Keratinocyte (primary cell): ENCODE measurements at regions not wholly inside any gene's neighbourhood (a gene's known extent, or its start where the extent isn't known, plus 50 kb on each side); places are given as distances from the start of the nearest gene placed in this dataset.

Experiments used
- DNase-seq: peaks from one replicate; pipeline ENCODE4 v3.0.0-alpha.2; 2011; ENCODE audit warnings: low read depth, missing footprints, low spot score
- FAIRE-seq: peaks from 2 replicates; lab custom pipeline; 2011; peaks lifted over from hg19 to GRCh38; lab: Jason Lieb, UNC
- H2AFZ ChIP-seq: 2 replicates; pipeline ENCODE4 v1.6.0; 2012; ENCODE audit warnings: low read length, control low read depth, inconsistent platforms; ENCODE audit not compliant: control insufficient read depth
- H3K27ac ChIP-seq: 2 replicates; pipeline ENCODE4 v1.5.1; 2011; ENCODE audit warnings: low read length; ENCODE audit not compliant: control insufficient read depth, insufficient read depth
- H3K27me3 ChIP-seq: 3 replicates; pipeline ENCODE4 v1.6.0; 2011; ENCODE audit warnings: low read length; ENCODE audit not compliant: control insufficient read depth, insufficient read depth; ENCODE audit errors: extremely low read depth
- H3K36me3 ChIP-seq, 2 experiments: 2 replicates in 1 of 2; 3 replicates in 1 of 2; pipeline ENCODE4 v1.5.1; 2011; ENCODE audit warnings: low read length in 2 of 2, mild to moderate bottlenecking in 1 of 2; ENCODE audit not compliant: control insufficient read depth in 2 of 2, insufficient read depth in 2 of 2; ENCODE audit errors: extremely low read depth in 1 of 2
- H3K4me1 ChIP-seq: 3 replicates; pipeline ENCODE4 v1.5.1; 2011; ENCODE audit warnings: low read length; ENCODE audit not compliant: control insufficient read depth, insufficient read depth; ENCODE audit errors: extremely low read depth
- H3K4me2 ChIP-seq: 3 replicates; pipeline ENCODE4 v1.6.0; 2011; ENCODE audit warnings: low read depth, low read length; ENCODE audit not compliant: control insufficient read depth, insufficient read depth; ENCODE audit errors: extremely low read depth
- H3K4me3 ChIP-seq, 3 experiments: fragments of 200-600 bp in 1 of 3; sonication (generic) in 1 of 3; 2 replicates in 2 of 3; 3 replicates in 1 of 3; pipeline ENCODE4 v1.5.1; 2011 to 2016; ENCODE audit warnings: low read length in 3 of 3, mild to moderate bottlenecking in 3 of 3, control low read depth in 2 of 3, inconsistent platforms in 1 of 3, low read depth in 1 of 3, mixed read lengths in 1 of 3, mixed run types in 1 of 3, moderate library complexity in 1 of 3; ENCODE audit not compliant: control insufficient read depth in 2 of 3, insufficient read depth in 2 of 3; ENCODE audit errors: extremely low read depth in 1 of 3
- H3K79me2 ChIP-seq: 2 replicates; pipeline ENCODE4 v1.6.0; 2012; ENCODE audit warnings: low read length; ENCODE audit not compliant: control insufficient read depth, insufficient read depth
- H3K9ac ChIP-seq: 3 replicates; pipeline ENCODE4 v1.6.0; 2011; ENCODE audit warnings: low read length; ENCODE audit not compliant: control insufficient read depth, insufficient read depth; ENCODE audit errors: extremely low read depth
- H3K9me1 ChIP-seq: 3 replicates; pipeline ENCODE4 v1.6.0; 2011; ENCODE audit warnings: low read length; ENCODE audit not compliant: control insufficient read depth, insufficient read depth; ENCODE audit errors: extremely low read depth
- H3K9me3 ChIP-seq: 2 replicates; pipeline ENCODE4 v1.5.1; 2012; ENCODE audit warnings: low read depth, low read length; ENCODE audit not compliant: control insufficient read depth
- H4K20me1 ChIP-seq: 3 replicates; pipeline ENCODE4 v1.6.0; 2011; ENCODE audit warnings: low read length; ENCODE audit not compliant: control insufficient read depth, insufficient read depth; ENCODE audit errors: extremely low read depth
- EZH2 ChIP-seq: IDR thresholded peaks from one replicate; pipeline ENCODE4 v1.6.1; 2012; ENCODE audit warnings: inconsistent platforms, mild to moderate bottlenecking, low read length, moderate library complexity
- dilution Hi-C: fragments of 300-500 bp; cut with MboI; formaldehyde crosslinking; loops from one replicate; pipeline ENCODE4 v1.7.0; 2020; ENCODE audit warnings: low sequenced_read_pairs; ENCODE audit not compliant: extremely low pct_ligation_motif_present
- TF ChIP-seq, protein P1 (sequence below), 3 experiments: IDR thresholded peaks in 1 of 3; conservative IDR thresholded peaks in 1 of 3; optimal IDR thresholded peaks in 1 of 3; 2 replicates in 2 of 3; 3 replicates in 1 of 3; pipeline versions ENCODE3 to v1.5.1; 2011; ENCODE audit warnings: low read length in 3 of 3, mild to moderate bottlenecking in 3 of 3, moderate library complexity in 2 of 3, control low read depth in 1 of 3, inconsistent platforms in 1 of 3; ENCODE audit not compliant: insufficient read depth in 2 of 3; ENCODE audit errors: extremely low read depth in 1 of 3

DNA sequence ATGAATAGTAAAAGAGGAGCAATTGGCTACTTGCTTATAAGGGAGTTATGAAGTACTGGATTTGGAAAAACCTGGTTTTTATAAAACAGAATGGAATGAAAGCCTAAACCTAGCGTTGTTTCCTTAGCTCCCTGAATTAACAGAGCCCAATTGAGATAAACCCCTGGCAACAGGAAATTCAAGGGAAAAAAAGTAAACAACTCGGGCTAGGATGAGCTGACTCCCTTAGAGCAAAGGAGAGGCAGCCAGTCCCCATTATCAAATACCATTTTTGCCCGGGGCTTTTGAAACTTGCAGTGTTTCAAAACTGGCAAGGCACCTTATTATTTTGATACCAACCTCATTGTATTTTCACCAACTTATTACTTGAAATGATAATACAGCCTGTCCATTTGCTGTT is 587.5 kb downstream of the CD109 start:
- H3K27me3 ChIP-seq: no peaks in the 10 kb centered on the region
- H3K9me1 ChIP-seq: no peaks in the 10 kb centered on the region
- DNase-seq: no peak
- no peaks in the 10 kb centered on the region for H3K79me2 ChIP-seq
- H3K9ac ChIP-seq: no peak overlapping the region
- no peaks in the 10 kb centered on the region for H3K9me3 ChIP-seq
- TF ChIP-seq EZH2: no peak
- TF ChIP-seq, protein P1, sequence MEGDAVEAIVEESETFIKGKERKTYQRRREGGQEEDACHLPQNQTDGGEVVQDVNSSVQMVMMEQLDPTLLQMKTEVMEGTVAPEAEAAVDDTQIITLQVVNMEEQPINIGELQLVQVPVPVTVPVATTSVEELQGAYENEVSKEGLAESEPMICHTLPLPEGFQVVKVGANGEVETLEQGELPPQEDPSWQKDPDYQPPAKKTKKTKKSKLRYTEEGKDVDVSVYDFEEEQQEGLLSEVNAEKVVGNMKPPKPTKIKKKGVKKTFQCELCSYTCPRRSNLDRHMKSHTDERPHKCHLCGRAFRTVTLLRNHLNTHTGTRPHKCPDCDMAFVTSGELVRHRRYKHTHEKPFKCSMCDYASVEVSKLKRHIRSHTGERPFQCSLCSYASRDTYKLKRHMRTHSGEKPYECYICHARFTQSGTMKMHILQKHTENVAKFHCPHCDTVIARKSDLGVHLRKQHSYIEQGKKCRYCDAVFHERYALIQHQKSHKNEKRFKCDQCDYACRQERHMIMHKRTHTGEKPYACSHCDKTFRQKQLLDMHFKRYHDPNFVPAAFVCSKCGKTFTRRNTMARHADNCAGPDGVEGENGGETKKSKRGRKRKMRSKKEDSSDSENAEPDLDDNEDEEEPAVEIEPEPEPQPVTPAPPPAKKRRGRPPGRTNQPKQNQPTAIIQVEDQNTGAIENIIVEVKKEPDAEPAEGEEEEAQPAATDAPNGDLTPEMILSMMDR (optimal IDR thresholded peaks at IDR 0.05 in 1 of 3, IDR thresholded peaks at IDR 0.05 in 1 of 3, conservative IDR thresholded peaks at IDR 0.05 in 1 of 3; ENCODE audit: extremely low read depth in 1 of 3, insufficient read depth in 2 of 3, low read length in 3 of 3): no peak
- FAIRE-seq: no peak
- H3K4me1 ChIP-seq: no peaks in the 10 kb centered on the region
- no peaks in the 10 kb centered on the region for H4K20me1 ChIP-seq
- H3K4me3 ChIP-seq: no peak overlapping the region
- H3K36me3 ChIP-seq: no peaks in the 10 kb centered on the region
- no peak overlapping the region for H3K27ac ChIP-seq
- no peak overlapping the region for H2AFZ ChIP-seq
- dilution Hi-C loops: no loop called here
- no peak overlapping the region for H3K4me2 ChIP-seq

DNA sequence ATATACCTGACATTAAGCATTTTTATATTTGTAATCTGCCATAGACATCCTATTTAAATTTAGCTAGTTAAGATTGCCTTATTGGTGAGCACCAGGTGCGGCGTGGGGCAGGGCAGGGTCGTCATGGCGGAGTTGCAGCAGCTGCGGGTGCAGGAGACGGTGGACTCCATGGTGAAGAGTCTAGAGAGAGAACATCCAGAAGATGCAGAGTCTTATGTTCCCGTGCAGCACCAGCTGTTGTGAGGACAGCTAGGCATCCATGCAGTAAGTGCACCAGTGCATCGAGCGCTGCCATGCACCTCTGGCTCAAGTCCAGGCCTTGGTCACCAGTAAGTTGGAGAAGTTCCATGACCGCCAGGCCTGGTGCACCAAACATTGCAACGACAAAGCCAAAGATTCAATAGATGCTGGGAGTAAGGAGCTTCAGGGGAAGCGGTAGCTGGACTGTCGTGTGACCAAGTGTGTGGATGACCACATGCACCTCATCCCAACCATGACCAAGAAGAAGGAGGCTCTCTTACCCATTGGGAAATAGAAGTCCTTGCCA is 586.2 kb downstream of the CD109 start:
- no peaks in the 10 kb centered on the region for H3K36me3 ChIP-seq
- H3K4me1 ChIP-seq: no peaks in the 10 kb centered on the region
- H3K79me2 ChIP-seq: no peaks in the 10 kb centered on the region
- no peaks in the 10 kb centered on the region for H3K27me3 ChIP-seq
- H3K4me3 ChIP-seq: no peak overlapping the region
- no peak overlapping the region for H3K27ac ChIP-seq
- dilution Hi-C loops: no loop called here
- H4K20me1 ChIP-seq: no peaks in the 10 kb centered on the region
- FAIRE-seq: no peak
- H2AFZ ChIP-seq: no peak overlapping the region
- TF ChIP-seq EZH2: no peak
- TF ChIP-seq, protein P1 (optimal IDR thresholded peaks at IDR 0.05 in 1 of 3, IDR thresholded peaks at IDR 0.05 in 1 of 3, conservative IDR thresholded peaks at IDR 0.05 in 1 of 3; ENCODE audit: extremely low read depth in 1 of 3, insufficient read depth in 2 of 3, low read length in 3 of 3): no peak
- H3K4me2 ChIP-seq: no peak overlapping the region
- H3K9me1 ChIP-seq: no peaks in the 10 kb centered on the region
- no peak for DNase-seq
- H3K9ac ChIP-seq: no peak overlapping the region
- H3K9me3 ChIP-seq: no peaks in the 10 kb centered on the region
